PC-9 (cell line): ENCODE measurements at regions not wholly inside any gene's neighbourhood (a gene's known extent, or its start where the extent isn't known, plus 50 kb on each side); places are given as distances from the start of the nearest gene placed in this dataset.

Experiments
- BruUV-seq: library from RNA; stranded (reverse); fragments of 400-500 nt; replicated peaks from 2 replicates; lab custom pipeline; 2021; lab: Mats Ljungman, UMichigan
- CTCF ChIA-PET: fragments of 300-600 bp; sonication (Branson Sonifier 250); formaldehyde crosslinking; loops from one replicate; lab custom pipeline; 2022; ENCODE audit warnings: antibody characterized with exemption; lab: Charles Lee
- POLR2A ChIA-PET: fragments of 300-600 bp; sonication (Branson Sonifier 250); formaldehyde crosslinking; loops from one replicate; lab custom pipeline; 2022; ENCODE audit warnings: antibody characterized with exemption; ENCODE audit not compliant: unreplicated experiment; lab: Charles Lee
- DNase-seq, 2 experiments: peaks; one replicate each; pipeline versions ENCODE4 v3.0.0 to v3.0.0-alpha.2; 2015 to 2022; ENCODE audit warnings: mixed read lengths in 1 of 2
- H2AFZ ChIP-seq: fragments of 200-600 bp; sonication (generic); 2 replicates; pipeline ENCODE4 v1.8.1; 2017; ENCODE audit warnings: antibody characterized with exemption
- H3F3A ChIP-seq: fragments of 200-600 bp; sonication (generic); 2 replicates; pipeline ENCODE4 v1.8.1; 2017; ENCODE audit warnings: antibody characterized with exemption, mild to moderate bottlenecking, low read depth; ENCODE audit not compliant: insufficient read depth
- H3K27ac ChIP-seq: fragments of 200-600 bp; sonication (generic); 2 replicates; pipeline ENCODE4 v1.6.1; 2016; ENCODE audit warnings: mixed run types
- H3K27me3 ChIP-seq: fragments of 200-600 bp; sonication (generic); 2 replicates; pipeline ENCODE4 v1.6.1; 2016; ENCODE audit warnings: low read depth, mixed run types; ENCODE audit not compliant: insufficient read depth
- H3K36me3 ChIP-seq: fragments of 200-600 bp; sonication (generic); 2 replicates; pipeline ENCODE4 v1.6.1; 2016; ENCODE audit warnings: low read depth, mixed run types
- H3K4me1 ChIP-seq: fragments of 200-600 bp; sonication (generic); replicated peaks from 2 replicates; pipeline ENCODE4 v1.6.1; 2016; ENCODE audit warnings: mixed run types; ENCODE audit not compliant: insufficient read depth
- H3K4me2 ChIP-seq: fragments of 200-600 bp; sonication (generic); 2 replicates; pipeline ENCODE4 v1.6.1; 2017; ENCODE audit warnings: mixed run types
- H3K4me3 ChIP-seq: fragments of 200-600 bp; sonication (generic); 2 replicates; pipeline ENCODE4 v1.6.1; 2016; ENCODE audit warnings: mixed run types
- H3K79me2 ChIP-seq: fragments of 200-600 bp; sonication (generic); 2 replicates; pipeline ENCODE4 v1.6.1; 2017; ENCODE audit warnings: low read depth, mixed run types
- H3K9me2 ChIP-seq: fragments of 200-600 bp; sonication (generic); 2 replicates; pipeline ENCODE4 v1.8.1; 2017; ENCODE audit warnings: mild to moderate bottlenecking; ENCODE audit not compliant: insufficient read depth
- H3K9me3 ChIP-seq: fragments of 200-600 bp; sonication (generic); 2 replicates; pipeline ENCODE4 v1.8.1; 2016; ENCODE audit warnings: low read depth; ENCODE audit not compliant: insufficient read depth
- H4K20me1 ChIP-seq: fragments of 200-600 bp; sonication (generic); 2 replicates; pipeline ENCODE4 v1.8.1; 2017; ENCODE audit not compliant: insufficient read depth
- CTCF ChIP-seq: fragments of 200-600 bp; sonication (generic); conservative IDR thresholded peaks from 2 replicates; pipeline ENCODE4 v1.6.1; 2017; ENCODE audit warnings: mixed run types, antibody characterized with exemption, mild to moderate bottlenecking, moderate library complexity
- EZH2 ChIP-seq: fragments of 200-600 bp; sonication (generic); IDR thresholded peaks from 2 replicates; pipeline ENCODE4 v1.8.0; 2017; ENCODE audit warnings: antibody characterized with exemption, low read depth
- intact Hi-C: fragments of 100-400 bp; cut with micrococcal nuclease; formaldehyde crosslinking; loops from one replicate; pipeline ENCODE4 v1.10.0; 2022; ENCODE audit not compliant: unreplicated experiment

- no peaks in the 10 kb centered on the region for H3K9me2 ChIP-seq
- no peak overlapping the region for H3K4me3 ChIP-seq
- no peaks in the 10 kb centered on the region for H3K36me3 ChIP-seq
- H3K79me2 ChIP-seq = no peaks in the 10 kb centered on the region
- no peaks in the 10 kb centered on the region for H3F3A ChIP-seq
- H3K4me2 ChIP-seq = no peak overlapping the region
- H4K20me1 ChIP-seq = no peaks in the 10 kb centered on the region; the same call in 1 of the 2 replicates
- ChIA-PET CTCF (no interaction called here), POLR2A (no interaction called here)
- no peak overlapping the region for H2AFZ ChIP-seq
- no peaks in the 10 kb centered on the region for H3K4me1 ChIP-seq
- H3K9me3 ChIP-seq = no peaks in the 10 kb centered on the region
- TF ChIP-seq CTCF (no peak), EZH2 (no peak)
- intact Hi-C loops = no loop called here
- H3K27ac ChIP-seq = no peak overlapping the region
- H3K27me3 ChIP-seq = peaks cover 92% of the 10 kb centered on the region
- no TSS peak for BruUV-seq
- no peak for DNase-seq
These were observed 417.2 kb downstream of the QKI start for GRCh38 chr6:163831736-163832135.

GRCh38 chr6:163830641-163831040 lies 416.1 kb downstream of the QKI start:
- H2AFZ ChIP-seq = no peak overlapping the region

GRCh38 chr6:163828038-163828795 lies 413.7 kb downstream of the QKI start:
- H3K4me3 ChIP-seq = no peak overlapping the region
- no peak overlapping the region for H3K4me2 ChIP-seq
- no peak for DNase-seq
- no peaks in the 10 kb centered on the region; the same call in 1 of the 2 replicates for H4K20me1 ChIP-seq
- H3F3A ChIP-seq = no peaks in the 10 kb centered on the region
- no peaks in the 10 kb centered on the region for H3K36me3 ChIP-seq
- H3K9me3 ChIP-seq = no peaks in the 10 kb centered on the region
- POLR2A ChIA-PET = no interaction called here
- H2AFZ ChIP-seq = no peak overlapping the region
- TF ChIP-seq CTCF = no peak
- H3K27ac ChIP-seq = no peak overlapping the region
- peaks cover 93% of the 10 kb centered on the region for H3K27me3 ChIP-seq
- CTCF ChIA-PET = no interaction called here
- intact Hi-C loops = no loop called here
- no peaks in the 10 kb centered on the region for H3K4me1 ChIP-seq
- H3K79me2 ChIP-seq = no peaks in the 10 kb centered on the region
- BruUV-seq = no TSS peak
- no peaks in the 10 kb centered on the region for H3K9me2 ChIP-seq

More at GRCh38 chr6:163830641-163831040, 416.1 kb downstream of the QKI start:
- Histone ChIP-seq H3K9me2 (no peaks in the 10 kb centered on the region), H3K4me1 (no peaks in the 10 kb centered on the region), H3F3A (no peaks in the 10 kb centered on the region), H4K20me1 (no peaks in the 10 kb centered on the region; the same call in 1 of the 2 replicates), H3K27me3 (peaks cover 93% of the 10 kb centered on the region), H3K36me3 (no peaks in the 10 kb centered on the region), H3K79me2 (no peaks in the 10 kb centered on the region), H3K4me2 (no peak overlapping the region), H3K4me3 (no peak overlapping the region), H3K9me3 (no peaks in the 10 kb centered on the region), H3K27ac (no peak overlapping the region)
- no peak for DNase-seq
- no TSS peak for BruUV-seq
- TF ChIP-seq CTCF (no peak), EZH2 (no peak)
- POLR2A ChIA-PET = no interaction called here
- CTCF ChIA-PET = no interaction called here
- intact Hi-C loops = no loop called here
